LNCaP clone FGC (cell line): ENCODE measurements at regions not wholly inside any gene's neighbourhood (a gene's known extent, or its start where the extent isn't known, plus 50 kb on each side); places are given as distances from the start of the nearest gene placed in this dataset.

Experiments
- DNase-seq: peaks from one replicate; pipeline ENCODE4 v3.0.0-alpha.2; 2011; ENCODE audit warnings: low read depth
- H3K4me3 ChIP-seq: 2 replicates; pipeline ENCODE4 v1.5.1; 2011; ENCODE audit warnings: mild to moderate bottlenecking, low read depth, low read length, control low read depth
- CTCF ChIP-seq: IDR thresholded peaks from 2 replicates; pipeline ENCODE4 v1.5.1; 2012; ENCODE audit warnings: mild to moderate bottlenecking; ENCODE audit not compliant: control insufficient read depth, insufficient read depth; ENCODE audit errors: extremely low read depth

GRCh38 chr11:23948851-23949250 lies 548.0 kb upstream of the LUZP2 start:
- no peak for DNase-seq
- no peak for TF ChIP-seq CTCF
- no peak overlapping the region for H3K4me3 ChIP-seq

GRCh38 chr11:23953951-23954710 lies 542.7 kb upstream of the LUZP2 start:
- DNase-seq, result no peak
- H3K4me3 ChIP-seq, result no peak overlapping the region
- TF ChIP-seq CTCF, result no peak

- H3K4me3 ChIP-seq, result no peak overlapping the region
- no peak for TF ChIP-seq CTCF
- DNase-seq, result no peak
Measured at GRCh38 chr11:23954730-23955129, 542.1 kb upstream of the LUZP2 start.

GRCh38 chr11:23956586-23956985 lies 540.3 kb upstream of the LUZP2 start:
- no peak for DNase-seq
- TF ChIP-seq CTCF, result no peak
- no peak overlapping the region for H3K4me3 ChIP-seq

GRCh38 chr11:23957314-23957713 lies 539.5 kb upstream of the LUZP2 start:
- no peak for TF ChIP-seq CTCF
- H3K4me3 ChIP-seq, result no peak overlapping the region
- DNase-seq, result no peak

- TF ChIP-seq CTCF, result no peak
- H3K4me3 ChIP-seq, result no peak overlapping the region
- DNase-seq, result no peak
Measured at GRCh38 chr11:23959462-23959861, 537.4 kb upstream of the LUZP2 start.
